ENCODE measurements at regions not wholly inside any gene's neighbourhood (a gene's known extent, or its start where the extent isn't known, plus 50 kb on each side); places are given as distances from the start of the nearest gene placed in this dataset.
"Not testable (repeated sequence)": the region's sequence is repeated elsewhere in the genome, so short reads cannot be mapped to it uniquely, and the experiment has no call there.

GRCh38 chr14:104397956-104398355, 181.6 kb upstream of the C14orf180 start:
- no peak for DNase-seq

DNA sequence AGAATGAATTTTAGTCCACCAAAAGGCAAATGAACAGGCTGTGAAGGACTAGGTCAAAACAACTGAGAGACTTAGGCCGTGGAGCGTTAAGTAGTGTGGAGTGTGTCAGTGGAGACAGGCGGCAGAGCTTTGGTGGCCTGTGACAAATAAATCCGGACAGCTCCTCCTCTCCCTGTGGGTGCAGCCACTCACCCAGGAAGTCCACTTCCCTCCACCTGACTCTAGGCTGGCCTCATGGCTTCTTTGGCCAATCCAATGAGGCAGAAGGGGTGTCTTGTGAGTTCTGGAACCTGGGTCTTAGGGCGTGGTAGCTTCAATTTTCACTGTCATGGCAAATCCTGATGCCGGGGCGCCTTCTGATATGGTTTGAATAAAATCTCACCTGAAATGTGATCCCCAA, 180.9 kb upstream of the C14orf180 start:
- no peak for DNase-seq

- DNase-seq = no peak
Measured at GRCh38 chr14:104399432-104400155, 180.0 kb upstream of the C14orf180 start.

GRCh38 chr14:104400355-104400754, 179.2 kb upstream of the C14orf180 start:
- no peak for DNase-seq

DNA sequence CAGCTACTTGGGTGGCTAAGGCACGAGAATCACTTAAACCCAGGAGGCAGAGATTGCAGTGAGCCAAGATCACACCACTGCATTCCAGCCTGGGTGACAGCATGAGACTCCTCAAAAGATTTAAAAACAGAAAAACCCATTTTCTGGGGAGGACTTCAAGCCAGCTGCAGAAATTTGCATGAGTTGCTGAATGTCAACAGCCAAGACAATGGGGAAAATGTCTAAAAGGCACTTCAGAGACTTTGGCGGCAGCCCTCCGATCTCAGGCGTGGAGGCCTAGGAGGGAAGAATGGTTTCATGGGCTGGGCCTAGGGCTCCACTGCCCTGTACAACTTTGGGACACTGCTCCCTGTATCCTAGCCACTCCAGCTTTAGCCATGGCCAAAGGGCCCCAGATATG, 177.8 kb upstream of the C14orf180 start:
- no peak for DNase-seq

GRCh38 chr14:104402303-104402702, 177.3 kb upstream of the C14orf180 start:
- not testable (repeated sequence) for DNase-seq

- no peak for DNase-seq
Measured at GRCh38 chr14:104403421-104404220, 175.9 kb upstream of the C14orf180 start.

GRCh38 chr14:104404922-104405321, 174.6 kb upstream of the C14orf180 start:
- no peak for DNase-seq

- DNase-seq = no peak
Measured at GRCh38 chr14:104405360-104406226, 174.0 kb upstream of the C14orf180 start.

DNA sequence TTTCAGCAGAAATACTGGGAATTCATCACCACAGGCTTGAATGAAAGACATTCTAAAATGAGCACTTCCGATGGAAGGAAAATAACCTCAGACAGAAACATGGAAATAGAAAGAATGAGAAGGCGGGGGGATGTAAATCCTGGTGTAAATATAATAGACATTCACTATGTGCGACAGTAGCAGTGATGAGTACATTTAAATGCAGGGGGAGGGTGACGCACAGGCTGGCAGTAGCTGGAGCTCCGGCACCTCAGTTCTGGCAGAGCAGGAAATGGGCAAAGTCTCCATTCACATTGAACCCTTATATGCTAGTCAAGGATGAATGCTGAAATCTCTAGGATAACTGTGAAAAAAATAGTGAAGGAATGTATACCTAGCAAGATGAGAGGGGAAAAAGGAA, 172.7 kb upstream of the C14orf180 start:
- no peak for DNase-seq

GRCh38 chr14:104416383-104416782, 163.2 kb upstream of the C14orf180 start:
- DNase-seq = no peak

GRCh38 chr14:104419865-104420505, 159.6 kb upstream of the C14orf180 start:
- no peak for DNase-seq

DNA sequence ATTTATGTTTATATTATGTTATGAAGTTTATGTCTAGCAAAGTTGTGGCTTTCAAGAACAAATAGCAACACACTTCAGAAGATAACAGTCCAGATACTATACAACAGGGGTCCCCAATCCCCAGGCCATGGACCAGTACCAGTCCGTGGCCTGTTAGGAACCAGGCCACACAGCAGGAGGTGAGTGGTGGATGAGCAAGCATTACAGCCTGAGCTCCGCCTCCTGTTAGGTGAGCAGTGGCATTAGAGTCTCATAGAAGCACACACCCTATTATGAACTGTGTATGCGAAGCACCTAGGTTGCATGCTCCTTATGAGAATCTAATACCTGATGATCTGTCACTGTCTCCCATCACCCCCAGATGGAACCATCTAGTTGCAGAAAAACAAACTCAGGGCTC, 159.0 kb upstream of the C14orf180 start:
- not testable (repeated sequence) for DNase-seq

GRCh38 chr14:104420990-104421389, 158.6 kb upstream of the C14orf180 start:
- no peak for DNase-seq

- no peak for DNase-seq
Measured at GRCh38 chr14:104421401-104421821, 158.2 kb upstream of the C14orf180 start.

DNA sequence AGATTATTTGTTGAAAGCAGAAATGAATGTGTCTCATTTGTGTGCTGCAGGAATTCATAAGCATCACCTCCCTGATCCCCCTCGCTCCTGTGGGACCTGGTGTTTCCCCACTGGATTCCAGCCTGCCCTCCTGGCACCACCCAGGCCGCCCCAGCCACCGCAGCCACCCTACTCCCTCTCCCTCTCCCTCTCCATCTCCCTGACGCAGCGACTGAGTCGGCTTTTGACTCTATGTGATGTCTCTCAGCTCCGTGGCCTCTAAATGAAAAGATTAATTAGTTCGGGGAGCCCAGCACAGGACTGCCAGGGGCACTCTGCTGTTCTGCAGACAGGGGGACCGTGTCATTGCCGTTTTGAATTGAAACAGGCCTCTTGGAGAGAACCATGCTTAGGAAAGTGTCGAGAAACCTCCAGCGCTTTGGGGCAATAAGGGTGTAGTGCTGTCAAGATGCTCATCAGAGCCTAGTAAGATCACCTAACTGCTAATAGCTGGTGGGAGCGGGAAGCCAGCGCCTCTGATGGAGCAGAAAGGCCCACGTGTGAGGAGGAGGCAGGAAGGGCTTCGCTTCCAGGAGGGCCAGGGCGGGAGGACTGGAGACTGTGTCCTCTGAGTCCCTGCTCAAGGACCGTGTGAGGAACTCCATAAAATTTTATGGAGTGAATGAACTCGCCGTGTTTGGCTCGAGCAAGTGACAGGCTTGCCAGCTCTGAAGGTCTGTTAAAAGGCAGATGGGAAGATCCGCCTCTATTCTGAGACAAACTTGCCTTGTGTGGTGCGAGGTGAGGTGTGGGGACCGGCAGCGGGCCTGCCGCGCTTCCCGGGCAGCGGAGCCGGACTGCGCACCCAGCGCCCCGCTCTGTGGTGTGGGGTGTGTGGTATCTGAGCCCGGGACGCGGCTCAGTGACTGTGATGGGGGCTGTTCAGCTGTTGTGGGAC, 157.4 kb upstream of the C14orf180 start:
- no peak for DNase-seq

DNA sequence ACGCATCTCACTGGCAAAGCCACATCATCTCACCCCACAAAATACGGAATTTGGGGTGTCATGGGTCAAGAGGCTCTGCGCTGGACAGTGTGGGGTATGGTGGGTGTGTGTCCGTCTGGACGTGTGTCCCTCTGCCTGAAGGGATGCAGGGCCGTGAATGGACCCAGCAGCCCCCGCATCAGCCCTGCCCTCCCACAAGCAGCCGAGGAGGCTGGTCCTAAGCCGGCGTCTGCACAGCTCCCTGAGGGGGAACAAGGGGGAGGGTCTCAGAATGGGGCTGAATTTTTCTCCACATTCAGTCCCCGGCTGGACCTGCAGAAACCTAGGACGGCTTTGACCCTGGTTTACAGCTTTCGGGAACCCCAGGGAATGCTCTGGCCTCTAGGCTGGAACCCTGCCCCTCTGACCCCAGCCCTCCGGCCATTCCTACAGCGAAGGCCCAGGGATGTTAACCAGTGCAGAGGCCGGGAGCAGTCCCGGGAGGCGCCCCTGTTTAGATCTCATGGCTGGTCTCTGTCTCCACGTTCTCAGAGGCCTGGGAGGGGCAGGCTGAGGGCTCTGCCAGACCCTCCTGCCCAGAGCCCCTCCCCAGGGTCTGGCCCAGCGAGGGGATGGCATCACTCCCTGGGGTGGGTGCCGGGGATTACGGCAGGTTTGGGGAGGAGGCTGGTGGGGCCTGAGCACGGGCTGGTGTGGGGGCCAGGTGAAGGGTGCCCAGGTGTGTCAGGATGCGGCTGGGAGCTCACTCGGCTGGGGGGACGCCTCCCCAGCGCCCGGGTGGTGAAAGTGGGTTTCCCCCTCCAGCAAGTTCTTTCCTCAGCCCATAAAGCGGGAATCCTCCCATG, 156.5 kb upstream of the C14orf180 start:
- no peak for DNase-seq

GRCh38 chr14:104423701-104424405, 155.7 kb upstream of the C14orf180 start:
- no peak for DNase-seq
